SK-N-SH (cell line): ENCODE measurements at regions not wholly inside any gene's neighbourhood (a gene's known extent, or its start where the extent isn't known, plus 50 kb on each side); places are given as distances from the start of the nearest gene placed in this dataset.

Source experiments
- RCOR1 ChIP-seq: fragments of 150-350 bp; IDR thresholded peaks from 2 replicates; pipeline ENCODE4 v1.6.1; 2017; ENCODE audit warnings: antibody characterized with exemption, low read length
- TF ChIP-seq, protein P1 (sequence below): fragments of 200-600 bp; sonication (generic); IDR thresholded peaks from 2 replicates; pipeline ENCODE4 v1.6.1; 2017; ENCODE audit warnings: antibody characterized with exemption, mild to moderate bottlenecking, moderate library complexity

DNA sequence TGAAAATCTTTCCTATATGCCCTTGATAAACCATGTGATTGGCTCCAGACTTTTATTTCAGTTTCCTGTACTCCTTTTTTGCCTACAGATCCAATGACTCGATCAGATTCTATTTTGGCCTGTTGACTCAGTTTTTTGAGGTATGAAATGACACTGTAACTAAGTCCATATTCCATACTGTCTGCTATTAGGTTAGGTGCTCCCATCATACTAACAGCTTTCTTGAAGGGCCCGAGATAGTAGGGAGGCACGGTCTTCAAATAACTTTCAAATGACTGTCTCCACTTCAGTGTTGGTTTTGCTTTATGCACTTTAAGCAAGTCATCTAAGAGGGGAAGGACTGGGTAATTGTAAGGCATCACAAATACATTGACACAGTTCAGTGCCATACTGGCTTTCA is 295.4 kb upstream of the DAB2 start:
- TF ChIP-seq, protein P1, sequence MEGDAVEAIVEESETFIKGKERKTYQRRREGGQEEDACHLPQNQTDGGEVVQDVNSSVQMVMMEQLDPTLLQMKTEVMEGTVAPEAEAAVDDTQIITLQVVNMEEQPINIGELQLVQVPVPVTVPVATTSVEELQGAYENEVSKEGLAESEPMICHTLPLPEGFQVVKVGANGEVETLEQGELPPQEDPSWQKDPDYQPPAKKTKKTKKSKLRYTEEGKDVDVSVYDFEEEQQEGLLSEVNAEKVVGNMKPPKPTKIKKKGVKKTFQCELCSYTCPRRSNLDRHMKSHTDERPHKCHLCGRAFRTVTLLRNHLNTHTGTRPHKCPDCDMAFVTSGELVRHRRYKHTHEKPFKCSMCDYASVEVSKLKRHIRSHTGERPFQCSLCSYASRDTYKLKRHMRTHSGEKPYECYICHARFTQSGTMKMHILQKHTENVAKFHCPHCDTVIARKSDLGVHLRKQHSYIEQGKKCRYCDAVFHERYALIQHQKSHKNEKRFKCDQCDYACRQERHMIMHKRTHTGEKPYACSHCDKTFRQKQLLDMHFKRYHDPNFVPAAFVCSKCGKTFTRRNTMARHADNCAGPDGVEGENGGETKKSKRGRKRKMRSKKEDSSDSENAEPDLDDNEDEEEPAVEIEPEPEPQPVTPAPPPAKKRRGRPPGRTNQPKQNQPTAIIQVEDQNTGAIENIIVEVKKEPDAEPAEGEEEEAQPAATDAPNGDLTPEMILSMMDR = no peak
- TF ChIP-seq RCOR1 = no peak
